ENCODE measurements at regions not wholly inside any gene's neighbourhood (a gene's known extent, or its start where the extent isn't known, plus 50 kb on each side); places are given as distances from the start of the nearest gene placed in this dataset.
"Not testable (repeated sequence)": the region's sequence is repeated elsewhere in the genome, so short reads cannot be mapped to it uniquely, and the experiment has no call there.

GRCh38 chr9:75683591-75683990 is 206.9 kb upstream of the PCSK5 start:
- DNase-seq (ENCODE audit: low spot score): no peak

GRCh38 chr9:75685062-75685461 is 205.4 kb upstream of the PCSK5 start:
- DNase-seq (ENCODE audit: low spot score): no peak

- DNase-seq (ENCODE audit: low spot score): no peak
Measured at GRCh38 chr9:75687359-75687953, 203.0 kb upstream of the PCSK5 start.

GRCh38 chr9:75690551-75690950 is 199.9 kb upstream of the PCSK5 start:
- not testable (repeated sequence) for DNase-seq (ENCODE audit: low spot score)

- no peak for DNase-seq (ENCODE audit: low spot score)
Measured at GRCh38 chr9:75691408-75691807, 199.1 kb upstream of the PCSK5 start.

- DNase-seq (ENCODE audit: low spot score): no peak
Measured at GRCh38 chr9:75692309-75692708, 198.2 kb upstream of the PCSK5 start.

- no peak for DNase-seq (ENCODE audit: low spot score)
Measured at GRCh38 chr9:75695921-75696320, 194.6 kb upstream of the PCSK5 start.

- DNase-seq (ENCODE audit: low spot score): no peak
Measured at GRCh38 chr9:75699017-75699416, 191.5 kb upstream of the PCSK5 start.

- DNase-seq (ENCODE audit: low spot score): no peak
Measured at GRCh38 chr9:75699625-75700251, 190.7 kb upstream of the PCSK5 start.

- DNase-seq (ENCODE audit: low spot score): no peak
Measured at GRCh38 chr9:75700252-75700640, 190.2 kb upstream of the PCSK5 start.

GRCh38 chr9:75707191-75707590 is 183.3 kb upstream of the PCSK5 start:
- DNase-seq (ENCODE audit: low spot score): no peak

- no peak for DNase-seq (ENCODE audit: low spot score)
Measured at GRCh38 chr9:75709698-75710097, 180.8 kb upstream of the PCSK5 start.

GRCh38 chr9:75712700-75713099 is 177.8 kb upstream of the PCSK5 start:
- DNase-seq (ENCODE audit: low spot score): no peak

GRCh38 chr9:75713335-75713734 is 177.1 kb upstream of the PCSK5 start:
- no peak for DNase-seq (ENCODE audit: low spot score)

GRCh38 chr9:75715360-75715759 is 175.1 kb upstream of the PCSK5 start:
- DNase-seq (ENCODE audit: low spot score): no peak

- no peak for DNase-seq (ENCODE audit: low spot score)
Measured at GRCh38 chr9:75718677-75719076, 171.8 kb upstream of the PCSK5 start.

- DNase-seq (ENCODE audit: low spot score): no peak
Measured at GRCh38 chr9:75728391-75728790, 162.1 kb upstream of the PCSK5 start.

GRCh38 chr9:75734802-75735201 is 155.7 kb upstream of the PCSK5 start:
- no peak for DNase-seq (ENCODE audit: low spot score)

- no peak for DNase-seq (ENCODE audit: low spot score)
Measured at GRCh38 chr9:75739884-75740611, 150.4 kb upstream of the PCSK5 start.

GRCh38 chr9:75743855-75744254 is 146.6 kb upstream of the PCSK5 start:
- DNase-seq (ENCODE audit: low spot score): no peak

GRCh38 chr9:75754080-75754479 is 136.4 kb upstream of the PCSK5 start:
- no peak for DNase-seq (ENCODE audit: low spot score)

- DNase-seq (ENCODE audit: low spot score): no peak
Measured at GRCh38 chr9:75775166-75775565, 115.3 kb upstream of the PCSK5 start.

- DNase-seq (ENCODE audit: low spot score): no peak
Measured at GRCh38 chr9:75775966-75776691, 114.3 kb upstream of the PCSK5 start.
